Neural crest cell (in vitro differentiated cells): ENCODE measurements at regions not wholly inside any gene's neighbourhood (a gene's known extent, or its start where the extent isn't known, plus 50 kb on each side); places are given as distances from the start of the nearest gene placed in this dataset.

Source experiments
- DNase-seq: peaks from one replicate; pipeline ENCODE4 v3.0.0; 2021; ENCODE audit warnings: low read depth, mixed read lengths, low spot score
- H3K27ac Mint-ChIP-seq: one replicate; pipeline ENCODE4 v1.8.0; 2021; ENCODE audit warnings: mild to moderate bottlenecking, mixed read lengths; ENCODE audit not compliant: unreplicated experiment
- H3K27me3 Mint-ChIP-seq: 2 replicates; pipeline ENCODE4 v1.8.0; 2021; ENCODE audit warnings: low read depth, mild to moderate bottlenecking, mixed read lengths
- H3K36me3 Mint-ChIP-seq: 2 replicates; pipeline ENCODE4 v1.8.0; 2021; ENCODE audit warnings: low read depth, mild to moderate bottlenecking, mixed read lengths
- H3K4me1 Mint-ChIP-seq: 2 replicates; pipeline ENCODE4 v1.8.0; 2021; ENCODE audit warnings: mixed read lengths
- H3K4me3 Mint-ChIP-seq: one replicate; pipeline ENCODE4 v1.8.0; 2021; ENCODE audit warnings: mild to moderate bottlenecking, mixed read lengths
- H3K9me3 Mint-ChIP-seq: 2 replicates; pipeline ENCODE4 v1.8.0; 2021; ENCODE audit warnings: mixed read lengths
- CTCF ChIP-seq: fragments of 200-600 bp; sonication (generic); conservative IDR thresholded peaks from 2 replicates; pipeline ENCODE4 v1.5.0; 2021; ENCODE audit warnings: antibody characterized with exemption, mild to moderate bottlenecking

- TF ChIP-seq CTCF: no peak
- Mint-ChIP-seq H3K9me3 (no peaks in the 10 kb centered on the region), H3K36me3 (no peaks in the 10 kb centered on the region), H3K4me3 (no peak overlapping the region), H3K27me3 (peaks cover 76% of the 10 kb centered on the region), H3K27ac (no peak overlapping the region), H3K4me1 (peaks cover 15% of the 10 kb centered on the region)
- no peak for DNase-seq
Observed at GRCh38 chr9:89684912-89685636, 80.3 kb downstream of the GADD45G start.

GRCh38 chr9:89685698-89686097 is 80.9 kb downstream of the GADD45G start:
- Mint-ChIP-seq H3K4me1 (peaks cover 10% of the 10 kb centered on the region), H3K4me3 (no peak overlapping the region), H3K9me3 (no peaks in the 10 kb centered on the region), H3K27ac (no peak overlapping the region), H3K27me3 (peaks cover 71% of the 10 kb centered on the region), H3K36me3 (no peaks in the 10 kb centered on the region)
- no peak for DNase-seq
- no peak for TF ChIP-seq CTCF

GRCh38 chr9:89686126-89686525 is 81.3 kb downstream of the GADD45G start:
- Mint-ChIP-seq H3K4me3 (no peak overlapping the region), H3K27ac (peak overlapping the region; percentile 94), H3K27me3 (peaks cover 71% of the 10 kb centered on the region), H3K9me3 (no peaks in the 10 kb centered on the region), H3K4me1 (peaks cover 10% of the 10 kb centered on the region), H3K36me3 (no peaks in the 10 kb centered on the region)
- no peak for TF ChIP-seq CTCF
- DNase-seq: no peak

- Mint-ChIP-seq H3K9me3 (no peaks in the 10 kb centered on the region), H3K27ac (peak overlapping the region; percentile 94), H3K27me3 (peaks cover 73% of the 10 kb centered on the region), H3K4me3 (no peak overlapping the region), H3K4me1 (peaks cover 10% of the 10 kb centered on the region), H3K36me3 (no peaks in the 10 kb centered on the region)
- TF ChIP-seq CTCF: no peak
- DNase-seq: no peak
Observed at GRCh38 chr9:89686621-89687020, 81.8 kb downstream of the GADD45G start.

GRCh38 chr9:89687188-89687587 is 82.4 kb downstream of the GADD45G start:
- no peak for DNase-seq
- Mint-ChIP-seq H3K9me3 (no peaks in the 10 kb centered on the region), H3K27me3 (peaks cover 70% of the 10 kb centered on the region), H3K4me3 (no peak overlapping the region), H3K36me3 (no peaks in the 10 kb centered on the region), H3K27ac (no peak overlapping the region), H3K4me1 (peaks cover 6% of the 10 kb centered on the region)
- no peak for TF ChIP-seq CTCF
